ENCODE measurements at regions not wholly inside any gene's neighbourhood (a gene's known extent, or its start where the extent isn't known, plus 50 kb on each side); places are given as distances from the start of the nearest gene placed in this dataset.

DNA sequence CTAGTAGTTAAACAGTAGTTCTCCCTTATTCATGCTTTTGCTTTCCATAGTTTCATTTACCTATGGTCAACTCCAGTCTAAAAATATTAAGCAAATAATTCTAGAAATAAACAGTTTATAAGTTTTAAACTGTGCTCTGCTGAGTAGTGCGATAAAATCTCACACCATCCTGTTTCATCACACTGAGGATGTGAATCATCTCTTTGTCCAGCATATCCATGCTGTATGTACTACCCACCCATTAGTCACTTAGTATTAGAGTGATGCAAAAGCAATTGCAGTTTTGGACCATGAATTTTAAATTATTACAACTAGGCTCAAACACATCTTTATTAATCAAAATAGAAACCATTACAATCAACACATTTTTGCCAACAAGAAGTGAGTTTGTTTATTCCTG is 187.4 kb downstream of the TEX13C start:
- no peaks in the 10 kb centered on the region for H3K4me1 ChIP-seq (ENCODE audit: control insufficient read depth, insufficient read depth, low read length)
- TF ChIP-seq, protein P1, sequence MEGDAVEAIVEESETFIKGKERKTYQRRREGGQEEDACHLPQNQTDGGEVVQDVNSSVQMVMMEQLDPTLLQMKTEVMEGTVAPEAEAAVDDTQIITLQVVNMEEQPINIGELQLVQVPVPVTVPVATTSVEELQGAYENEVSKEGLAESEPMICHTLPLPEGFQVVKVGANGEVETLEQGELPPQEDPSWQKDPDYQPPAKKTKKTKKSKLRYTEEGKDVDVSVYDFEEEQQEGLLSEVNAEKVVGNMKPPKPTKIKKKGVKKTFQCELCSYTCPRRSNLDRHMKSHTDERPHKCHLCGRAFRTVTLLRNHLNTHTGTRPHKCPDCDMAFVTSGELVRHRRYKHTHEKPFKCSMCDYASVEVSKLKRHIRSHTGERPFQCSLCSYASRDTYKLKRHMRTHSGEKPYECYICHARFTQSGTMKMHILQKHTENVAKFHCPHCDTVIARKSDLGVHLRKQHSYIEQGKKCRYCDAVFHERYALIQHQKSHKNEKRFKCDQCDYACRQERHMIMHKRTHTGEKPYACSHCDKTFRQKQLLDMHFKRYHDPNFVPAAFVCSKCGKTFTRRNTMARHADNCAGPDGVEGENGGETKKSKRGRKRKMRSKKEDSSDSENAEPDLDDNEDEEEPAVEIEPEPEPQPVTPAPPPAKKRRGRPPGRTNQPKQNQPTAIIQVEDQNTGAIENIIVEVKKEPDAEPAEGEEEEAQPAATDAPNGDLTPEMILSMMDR (conservative IDR thresholded peaks at IDR 0.05), result no peak
- Mint-ChIP-seq H3K27ac (no peak overlapping the region), H3K4me3 (no peak overlapping the region), H3K4me1 (no peaks in the 10 kb centered on the region), H3K9me3 (peaks cover 2% of the 10 kb centered on the region), H3K36me3 (ENCODE audit: low read depth) (no peaks in the 10 kb centered on the region), H3K27me3 (ENCODE audit: insufficient read depth) (no peaks in the 10 kb centered on the region)
- no peaks in the 10 kb centered on the region for H3K27me3 ChIP-seq (ENCODE audit: control insufficient read depth, insufficient read depth, low read length, poor library complexity, severe bottlenecking)
- no CpG with 5 or more reads among the region's 1 CpG for WGBS, 2 experiments (ENCODE audit: insufficient coverage in 1 of 2, insufficient read length in 1 of 2)
- DNase-seq, result no peak
- H3K9me3 ChIP-seq (ENCODE audit: control insufficient read depth, low read length), result no peaks in the 10 kb centered on the region
- H3K27ac ChIP-seq (ENCODE audit: low read depth, low read length), result no peak overlapping the region
- H3K4me3 ChIP-seq (ENCODE audit: low read length), result no peak overlapping the region
- no peak overlapping the region for H3K9ac ChIP-seq (ENCODE audit: extremely low read depth, low read length, poor library complexity, severe bottlenecking)
- no peaks in the 10 kb centered on the region for H3K36me3 ChIP-seq (ENCODE audit: control insufficient read depth, insufficient read depth, low read length)

DNA sequence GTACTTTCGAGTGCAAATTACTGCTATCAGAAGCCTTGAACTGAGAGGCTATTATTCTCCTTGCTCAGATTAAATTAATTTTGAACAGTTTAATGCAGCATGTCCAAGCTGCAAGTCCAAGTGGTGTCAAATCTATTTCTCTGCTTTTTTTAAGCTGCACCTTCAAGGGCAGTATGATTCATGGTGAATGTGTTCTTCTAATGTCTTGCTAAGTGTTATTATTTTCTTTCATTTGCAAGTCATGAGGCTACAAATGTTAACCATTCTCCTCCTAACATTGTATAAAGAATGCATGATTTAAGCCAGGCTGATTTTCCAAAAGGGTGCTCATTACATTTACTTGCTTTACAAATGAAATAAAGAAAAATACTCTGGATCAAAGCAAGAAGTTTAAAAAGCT is 200.4 kb downstream of the TEX13C start:
- Mint-ChIP-seq H3K27ac (no peak overlapping the region), H3K4me3 (no peak overlapping the region), H3K27me3 (ENCODE audit: insufficient read depth) (no peaks in the 10 kb centered on the region), H3K36me3 (ENCODE audit: low read depth) (no peaks in the 10 kb centered on the region), H3K4me1 (peaks cover 7% of the 10 kb centered on the region), H3K9me3 (no peaks in the 10 kb centered on the region)
- H3K9me3 ChIP-seq (ENCODE audit: control insufficient read depth, low read length), result no peaks in the 10 kb centered on the region
- no peak for DNase-seq
- no peak overlapping the region for H3K4me3 ChIP-seq (ENCODE audit: low read length)
- WGBS, 2 experiments (ENCODE audit: insufficient coverage in 1 of 2, insufficient read length in 1 of 2), result 73% methylated on average over 1 of the region's 1 CpG; no CpG with 5 or more reads in 1 of the 2 experiments
- TF ChIP-seq, protein P1 (conservative IDR thresholded peaks at IDR 0.05), result no peak
- H3K36me3 ChIP-seq (ENCODE audit: control insufficient read depth, insufficient read depth, low read length), result no peaks in the 10 kb centered on the region
- no peak overlapping the region for H3K9ac ChIP-seq (ENCODE audit: extremely low read depth, low read length, poor library complexity, severe bottlenecking)
- no peaks in the 10 kb centered on the region for H3K4me1 ChIP-seq (ENCODE audit: control insufficient read depth, insufficient read depth, low read length)
- H3K27ac ChIP-seq (ENCODE audit: low read depth, low read length), result no peak overlapping the region
- H3K27me3 ChIP-seq (ENCODE audit: control insufficient read depth, insufficient read depth, low read length, poor library complexity, severe bottlenecking), result no peaks in the 10 kb centered on the region

DNA sequence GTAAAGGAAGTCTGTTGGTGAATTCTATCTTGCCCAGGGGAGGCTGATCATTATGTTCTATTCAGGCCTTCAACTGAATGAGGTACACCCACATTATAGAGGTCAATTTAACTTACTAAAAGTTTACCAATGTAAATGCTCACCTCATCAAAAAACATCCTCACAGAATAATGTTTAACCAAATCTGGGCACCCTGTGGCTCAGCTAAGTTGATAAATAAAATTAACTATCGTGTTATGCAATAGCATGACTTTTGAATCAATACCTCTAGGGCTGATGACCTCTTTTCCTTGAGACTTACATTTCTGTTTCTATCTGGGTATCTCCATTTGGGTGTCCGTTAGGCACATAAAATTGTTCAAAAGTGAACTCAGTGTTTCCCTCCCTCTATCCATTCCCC is 203.1 kb downstream of the TEX13C start:
- Mint-ChIP-seq H3K4me1 (peaks cover 7% of the 10 kb centered on the region), H3K36me3 (ENCODE audit: low read depth) (no peaks in the 10 kb centered on the region), H3K9me3 (peaks cover 5% of the 10 kb centered on the region), H3K27me3 (ENCODE audit: insufficient read depth) (no peaks in the 10 kb centered on the region), H3K4me3 (no peak overlapping the region), H3K27ac (no peak overlapping the region)
- no peak overlapping the region for H3K4me3 ChIP-seq (ENCODE audit: low read length)
- H3K9me3 ChIP-seq (ENCODE audit: control insufficient read depth, low read length), result no peaks in the 10 kb centered on the region
- H3K27me3 ChIP-seq (ENCODE audit: control insufficient read depth, insufficient read depth, low read length, poor library complexity, severe bottlenecking), result no peaks in the 10 kb centered on the region
- no peak overlapping the region for H3K9ac ChIP-seq (ENCODE audit: extremely low read depth, low read length, poor library complexity, severe bottlenecking)
- DNase-seq, result no peak
- H3K27ac ChIP-seq (ENCODE audit: low read depth, low read length), result no peak overlapping the region
- no peaks in the 10 kb centered on the region for H3K4me1 ChIP-seq (ENCODE audit: control insufficient read depth, insufficient read depth, low read length)
- no peaks in the 10 kb centered on the region for H3K36me3 ChIP-seq (ENCODE audit: control insufficient read depth, insufficient read depth, low read length)
- 0 to 50% methylated on average over 1 to 2 of the region's 2 CpGs for WGBS, 2 experiments (ENCODE audit: insufficient coverage in 1 of 2, insufficient read length in 1 of 2)
- TF ChIP-seq, protein P1 (conservative IDR thresholded peaks at IDR 0.05), result no peak

All from endodermal cell (in vitro differentiated cells).